GM06990 (cell line): ENCODE measurements at regions not wholly inside any gene's neighbourhood (a gene's known extent, or its start where the extent isn't known, plus 50 kb on each side); places are given as distances from the start of the nearest gene placed in this dataset.

Source experiments
- DNase-seq: peaks from one replicate; pipeline ENCODE4 v3.0.0-alpha.2; 2011; ENCODE audit not compliant: insufficient read length; ENCODE audit errors: extremely low read depth
- H3K27me3 ChIP-seq: replicated peaks from 2 replicates; pipeline ENCODE4 v1.6.0; 2011; ENCODE audit warnings: low read length; ENCODE audit not compliant: control insufficient read depth, insufficient read depth
- H3K36me3 ChIP-seq: 2 replicates; pipeline ENCODE4 v1.5.1; 2011; ENCODE audit warnings: low read length; ENCODE audit not compliant: control insufficient read depth, insufficient read depth
- H3K4me3 ChIP-seq: replicated peaks from 2 replicates; pipeline ENCODE4 v1.5.1; 2011; ENCODE audit warnings: low read depth, mild to moderate bottlenecking, control low read depth, low read length
- CTCF ChIP-seq: IDR thresholded peaks from 2 replicates; pipeline ENCODE4 v1.5.1; 2011; ENCODE audit warnings: low read length, control low read depth, mild to moderate bottlenecking, inconsistent platforms; ENCODE audit not compliant: insufficient read depth, poor library complexity, severe bottlenecking

DNA sequence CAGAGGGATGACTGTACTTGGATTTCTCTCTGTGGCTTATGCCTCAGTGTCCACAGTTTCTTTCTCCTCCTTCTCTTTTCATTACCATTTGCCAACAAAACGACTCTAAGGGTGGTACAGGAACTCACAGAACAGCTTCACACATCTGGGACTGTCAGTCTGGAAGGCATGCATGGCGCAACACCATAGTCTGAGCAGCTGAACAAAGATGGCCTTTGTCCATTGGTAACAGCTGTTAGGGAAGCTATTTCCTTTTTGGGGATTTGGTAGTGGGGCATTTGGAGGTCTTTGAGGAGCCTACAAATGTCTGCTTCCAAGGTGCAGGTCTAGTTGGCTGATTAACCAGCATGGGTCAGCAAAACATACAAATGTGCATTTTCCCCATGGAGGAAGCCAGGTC, 81.4 kb upstream of the PCDH8 start:
- H3K4me3 ChIP-seq: no peak overlapping the region
- no peaks in the 10 kb centered on the region; the same call in none of the 2 replicates for H3K27me3 ChIP-seq
- no peak for DNase-seq
- no peaks in the 10 kb centered on the region for H3K36me3 ChIP-seq
- no peak for TF ChIP-seq CTCF

- no peak for DNase-seq
- no peak for TF ChIP-seq CTCF
- Histone ChIP-seq H3K4me3 (no peak overlapping the region), H3K27me3 (no peaks in the 10 kb centered on the region; the same call in none of the 2 replicates), H3K36me3 (no peaks in the 10 kb centered on the region)
Observed at GRCh38 chr13:52926971-52927370, 78.5 kb upstream of the PCDH8 start.

- H3K27me3 ChIP-seq: no peaks in the 10 kb centered on the region; the same call in none of the 2 replicates
Observed at GRCh38 chr13:52925775-52926285, 77.4 kb upstream of the PCDH8 start.

GRCh38 chr13:52925251-52925650, 76.8 kb upstream of the PCDH8 start:
- no peaks in the 10 kb centered on the region for H3K36me3 ChIP-seq
- no peak for DNase-seq
- H3K4me3 ChIP-seq: no peak overlapping the region
- H3K27me3 ChIP-seq: no peaks in the 10 kb centered on the region; the same call in none of the 2 replicates
- no peak for TF ChIP-seq CTCF

More at GRCh38 chr13:52925775-52926285, 77.4 kb upstream of the PCDH8 start:
- Histone ChIP-seq H3K36me3 (no peaks in the 10 kb centered on the region), H3K4me3 (no peak overlapping the region)
- TF ChIP-seq CTCF: no peak
- DNase-seq: no peak

- H3K4me3 ChIP-seq: no peak overlapping the region
- no peaks in the 10 kb centered on the region for H3K36me3 ChIP-seq
- DNase-seq: no peak
- no peaks in the 10 kb centered on the region; the same call in none of the 2 replicates for H3K27me3 ChIP-seq
- TF ChIP-seq CTCF: no peak
Observed at GRCh38 chr13:52924289-52925148, 76.1 kb upstream of the PCDH8 start.
